ENCODE measurements at regions not wholly inside any gene's neighbourhood (a gene's known extent, or its start where the extent isn't known, plus 50 kb on each side); places are given as distances from the start of the nearest gene placed in this dataset.
"Not testable (repeated sequence)": the region's sequence is repeated elsewhere in the genome, so short reads cannot be mapped to it uniquely, and the experiment has no call there.

DNA sequence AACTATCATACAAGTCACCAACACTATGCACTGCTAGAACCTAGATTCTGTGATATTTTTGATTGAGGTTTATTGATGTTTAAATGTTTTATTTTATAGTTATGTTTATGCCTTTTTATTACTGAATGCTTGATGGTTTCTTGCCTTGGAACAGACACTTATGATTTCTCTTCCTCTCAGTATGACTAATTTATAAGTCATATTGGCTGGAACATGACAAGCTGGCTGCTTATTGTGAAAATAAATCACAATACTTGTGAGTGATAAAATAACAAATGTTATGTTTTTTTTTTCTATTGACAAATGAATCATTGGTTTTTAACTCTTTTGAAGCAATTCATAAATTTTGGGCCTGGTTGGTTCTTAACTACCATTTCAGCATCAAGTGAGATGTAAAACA lies 142.0 kb upstream of the MALRD1 start:
- H3K27ac ChIP-seq: no peak overlapping the region
- no peak for TF ChIP-seq ZFX (IDR thresholded peaks at IDR 0.05)
- TF ChIP-seq, protein P1, sequence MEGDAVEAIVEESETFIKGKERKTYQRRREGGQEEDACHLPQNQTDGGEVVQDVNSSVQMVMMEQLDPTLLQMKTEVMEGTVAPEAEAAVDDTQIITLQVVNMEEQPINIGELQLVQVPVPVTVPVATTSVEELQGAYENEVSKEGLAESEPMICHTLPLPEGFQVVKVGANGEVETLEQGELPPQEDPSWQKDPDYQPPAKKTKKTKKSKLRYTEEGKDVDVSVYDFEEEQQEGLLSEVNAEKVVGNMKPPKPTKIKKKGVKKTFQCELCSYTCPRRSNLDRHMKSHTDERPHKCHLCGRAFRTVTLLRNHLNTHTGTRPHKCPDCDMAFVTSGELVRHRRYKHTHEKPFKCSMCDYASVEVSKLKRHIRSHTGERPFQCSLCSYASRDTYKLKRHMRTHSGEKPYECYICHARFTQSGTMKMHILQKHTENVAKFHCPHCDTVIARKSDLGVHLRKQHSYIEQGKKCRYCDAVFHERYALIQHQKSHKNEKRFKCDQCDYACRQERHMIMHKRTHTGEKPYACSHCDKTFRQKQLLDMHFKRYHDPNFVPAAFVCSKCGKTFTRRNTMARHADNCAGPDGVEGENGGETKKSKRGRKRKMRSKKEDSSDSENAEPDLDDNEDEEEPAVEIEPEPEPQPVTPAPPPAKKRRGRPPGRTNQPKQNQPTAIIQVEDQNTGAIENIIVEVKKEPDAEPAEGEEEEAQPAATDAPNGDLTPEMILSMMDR (conservative IDR thresholded peaks at IDR 0.05): no peak

DNA sequence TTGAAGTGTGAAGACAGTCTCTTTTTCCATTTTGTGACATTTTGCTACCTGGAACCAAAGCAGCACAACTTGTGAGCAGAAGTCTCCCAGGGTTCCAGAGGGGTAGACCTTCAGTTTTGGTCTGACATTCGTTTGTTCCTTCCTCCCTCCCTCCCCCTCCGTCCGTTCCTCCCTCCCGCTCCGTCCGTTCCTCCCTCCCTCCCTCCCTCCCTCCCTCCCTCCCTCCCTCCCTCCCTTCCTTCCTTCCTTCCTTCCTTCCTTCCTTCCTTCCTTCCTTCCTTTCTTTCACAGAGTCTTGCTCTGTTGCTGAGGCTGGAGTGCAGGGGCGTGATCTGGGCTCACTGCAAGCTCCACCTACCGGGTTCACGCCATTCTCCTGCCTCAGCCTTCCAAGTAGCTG lies 131.2 kb upstream of the MALRD1 start:
- not testable (repeated sequence) for H3K27ac ChIP-seq

DNA sequence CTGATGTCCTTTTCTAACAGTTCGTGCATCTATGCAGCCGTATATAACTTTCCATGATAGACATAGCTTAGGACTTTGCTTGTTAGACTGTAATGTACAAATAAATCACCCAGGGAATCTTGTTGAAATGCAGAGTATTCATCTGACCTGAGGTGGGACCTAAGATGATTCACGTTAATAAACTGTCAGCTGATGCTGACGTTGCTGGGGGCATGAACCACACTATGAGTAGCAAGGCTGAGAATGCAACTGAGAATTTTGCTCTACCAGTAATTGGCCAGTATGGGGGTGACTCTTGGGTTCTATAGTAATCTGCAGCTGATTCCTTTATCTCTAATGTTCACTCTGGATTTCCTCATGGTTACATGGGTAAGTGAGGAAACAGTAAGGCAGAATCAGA lies 130.1 kb upstream of the MALRD1 start:
- H3K27ac ChIP-seq: no peak overlapping the region
- TF ChIP-seq, protein P1 (conservative IDR thresholded peaks at IDR 0.05): no peak
- TF ChIP-seq ZFX (IDR thresholded peaks at IDR 0.05): no peak

DNA sequence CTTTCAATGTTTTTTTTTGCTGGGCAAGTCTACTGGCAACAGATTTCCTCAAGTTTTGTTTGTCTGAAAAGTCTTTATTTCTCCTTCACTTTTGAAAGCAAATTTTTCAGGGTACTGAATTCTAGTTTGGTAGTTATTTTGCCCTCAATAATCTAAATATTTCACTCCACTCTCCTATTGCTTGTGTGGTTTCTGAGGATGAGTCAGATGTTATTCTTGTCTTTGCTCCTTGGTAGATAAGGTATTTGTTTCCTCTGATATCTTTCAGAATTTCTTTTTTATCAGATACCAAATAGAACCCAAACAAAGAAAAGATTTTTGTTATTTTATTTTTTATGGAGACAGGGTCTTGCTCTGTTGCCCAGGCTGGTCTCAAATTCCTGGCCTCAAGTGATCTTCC lies 99.2 kb upstream of the MALRD1 start:
- no peak overlapping the region for H3K27ac ChIP-seq
- no peak for TF ChIP-seq ZFX (IDR thresholded peaks at IDR 0.05)
- TF ChIP-seq, protein P1 (conservative IDR thresholded peaks at IDR 0.05): no peak

DNA sequence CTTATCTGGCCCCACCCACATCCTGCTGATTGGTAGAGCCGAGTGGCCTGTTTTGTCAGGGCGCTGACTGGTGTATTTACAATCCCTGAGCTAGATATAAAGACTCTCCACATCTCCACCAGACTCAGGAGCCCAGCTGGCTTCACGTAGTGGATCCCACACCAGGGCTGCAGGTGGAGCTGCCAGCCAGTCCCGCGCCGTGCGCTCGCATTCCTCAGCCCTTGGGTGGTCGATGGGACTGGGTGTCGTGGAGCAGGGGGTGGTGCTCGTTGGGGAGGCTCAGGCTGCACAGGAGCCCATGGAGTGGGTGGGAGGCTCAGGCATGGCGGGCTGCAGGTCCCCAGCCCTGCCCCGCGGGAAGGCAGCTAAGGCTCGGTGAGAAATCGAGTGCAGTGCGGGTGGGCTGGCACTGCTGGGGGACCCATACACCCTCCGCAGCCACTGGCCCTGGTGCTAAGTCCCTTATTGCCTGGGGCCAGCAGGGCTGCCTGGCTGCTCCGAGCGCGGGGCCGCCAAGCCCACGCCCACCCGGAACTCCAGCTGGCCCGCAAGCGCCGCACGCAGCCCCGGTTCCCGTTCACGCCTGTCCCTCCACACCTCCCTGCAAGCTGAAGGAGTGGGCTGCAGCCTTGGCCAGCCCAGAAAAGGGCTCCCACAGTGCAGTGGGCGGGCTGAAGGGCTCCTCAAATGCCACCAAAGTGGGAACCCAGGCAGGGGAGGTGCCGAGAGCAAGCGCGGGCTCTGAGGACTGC lies 97.4 kb upstream of the MALRD1 start:
- H3K27ac ChIP-seq: not testable (repeated sequence)

DNA sequence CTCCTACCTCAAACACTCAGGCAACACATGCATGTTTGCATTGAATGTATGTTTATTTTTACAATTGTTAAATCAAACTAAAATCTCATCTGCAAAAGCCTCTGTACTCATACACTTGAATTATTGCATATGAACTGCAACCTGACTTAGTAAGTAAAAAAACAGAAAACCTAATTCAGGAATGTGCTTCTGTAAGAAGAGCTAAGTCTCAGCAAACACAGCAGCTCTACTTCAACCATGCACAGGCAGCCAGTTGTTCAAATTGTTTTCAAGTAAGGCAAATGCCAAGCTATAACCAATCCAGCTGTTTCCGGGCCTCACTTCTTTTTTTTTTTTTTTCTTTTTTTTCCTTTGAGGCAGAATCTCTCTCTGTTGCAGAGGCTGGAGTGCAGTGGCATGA lies 93.5 kb upstream of the MALRD1 start:
- TF ChIP-seq, protein P1 (conservative IDR thresholded peaks at IDR 0.05): no peak
- TF ChIP-seq ZFX (IDR thresholded peaks at IDR 0.05): no peak
- no peak overlapping the region for H3K27ac ChIP-seq

DNA sequence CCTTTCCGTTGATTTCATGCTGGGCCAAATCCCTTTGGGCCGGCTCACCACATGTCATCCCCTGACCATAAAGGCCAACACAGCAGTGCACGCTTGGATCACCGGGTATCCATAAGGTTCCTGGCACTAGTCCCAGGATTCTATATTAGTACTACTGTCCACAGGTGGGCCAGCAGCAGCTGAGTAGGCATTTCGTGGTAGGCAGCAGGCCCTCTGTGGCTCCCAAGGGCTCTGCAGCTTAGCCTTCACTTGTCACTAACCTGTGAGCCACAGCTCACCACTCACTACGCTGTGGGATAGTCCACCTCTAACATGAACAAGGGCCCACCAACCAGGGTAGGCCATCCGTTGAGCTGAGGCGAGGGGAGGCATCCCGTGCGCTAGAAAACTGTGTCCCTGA lies 89.2 kb upstream of the MALRD1 start:
- TF ChIP-seq ZFX (IDR thresholded peaks at IDR 0.05): no peak
- TF ChIP-seq, protein P1 (conservative IDR thresholded peaks at IDR 0.05): no peak
- no peak overlapping the region for H3K27ac ChIP-seq

DNA sequence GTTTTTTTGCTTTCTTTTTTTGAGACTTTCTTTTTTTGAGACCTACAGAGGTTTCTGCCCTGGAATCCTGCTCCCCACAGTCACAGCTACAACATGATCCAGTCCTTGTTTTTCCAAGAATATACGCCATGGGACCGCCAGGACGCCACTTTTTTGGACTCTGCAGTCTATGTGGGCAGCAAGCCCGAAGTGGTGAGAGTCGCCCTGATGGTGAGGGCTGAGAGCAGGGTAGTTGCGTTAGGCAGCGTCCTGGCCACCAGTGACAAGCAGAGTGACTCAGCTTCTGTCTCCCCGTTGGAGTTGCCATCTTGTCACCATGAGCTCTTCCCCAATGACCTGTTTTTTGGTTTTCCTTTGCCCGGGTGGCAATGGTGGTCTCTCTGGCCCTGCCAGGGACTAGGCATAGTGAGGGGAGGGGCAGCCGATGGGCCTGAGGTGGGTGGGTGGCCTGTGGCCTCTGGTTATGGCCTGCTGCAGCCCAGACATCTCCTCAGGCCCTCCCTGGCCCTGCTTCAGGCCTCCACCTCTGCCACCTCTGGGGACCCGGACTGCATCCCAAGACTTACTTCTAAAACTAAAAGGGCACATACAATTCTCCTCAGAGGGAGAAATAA lies 88.0 kb upstream of the MALRD1 start:
- no peak overlapping the region for H3K27ac ChIP-seq
- TF ChIP-seq, protein P1 (conservative IDR thresholded peaks at IDR 0.05): no peak
- TF ChIP-seq ZFX (IDR thresholded peaks at IDR 0.05): no peak
